ENCODE measurements at regions not wholly inside any gene's neighbourhood (a gene's known extent, or its start where the extent isn't known, plus 50 kb on each side); places are given as distances from the start of the nearest gene placed in this dataset.

GRCh38 chr3:16808393-16809107 lies 76.2 kb upstream of the PLCL2 start:
- no peak for DNase-seq (ENCODE audit: low read depth in 2 of 2)

- DNase-seq (ENCODE audit: low read depth in 2 of 2), result no peak
Measured at GRCh38 chr3:16809482-16809881, 75.3 kb upstream of the PLCL2 start.

GRCh38 chr3:16809993-16810392 lies 74.8 kb upstream of the PLCL2 start:
- no peak for DNase-seq (ENCODE audit: low read depth in 2 of 2)

- no peak for DNase-seq (ENCODE audit: low read depth in 2 of 2)
Measured at GRCh38 chr3:16810593-16811367, 74.0 kb upstream of the PLCL2 start.

- DNase-seq (ENCODE audit: low read depth in 2 of 2), result no peak
Measured at GRCh38 chr3:16811950-16812349, 72.8 kb upstream of the PLCL2 start.

GRCh38 chr3:16813336-16813735 lies 71.4 kb upstream of the PLCL2 start:
- DNase-seq (ENCODE audit: low read depth in 2 of 2), result no peak

- no peak for DNase-seq (ENCODE audit: low read depth in 2 of 2)
Measured at GRCh38 chr3:16816048-16816780, 68.5 kb upstream of the PLCL2 start.

GRCh38 chr3:16817197-16817596 lies 67.6 kb upstream of the PLCL2 start:
- DNase-seq (ENCODE audit: low read depth in 2 of 2), result no peak

GRCh38 chr3:16818194-16818593 lies 66.6 kb upstream of the PLCL2 start:
- no peak for DNase-seq (ENCODE audit: low read depth in 2 of 2)

GRCh38 chr3:16818945-16819344 lies 65.8 kb upstream of the PLCL2 start:
- no peak for DNase-seq (ENCODE audit: low read depth in 2 of 2)

- no peak for DNase-seq (ENCODE audit: low read depth in 2 of 2)
Measured at GRCh38 chr3:16820485-16820884, 64.3 kb upstream of the PLCL2 start.

- DNase-seq (ENCODE audit: low read depth in 2 of 2), result no peak
Measured at GRCh38 chr3:16821053-16821452, 63.7 kb upstream of the PLCL2 start.

GRCh38 chr3:16824081-16824696 lies 60.6 kb upstream of the PLCL2 start:
- no peak for DNase-seq (ENCODE audit: low read depth in 2 of 2)

GRCh38 chr3:16825617-16826204 lies 59.0 kb upstream of the PLCL2 start:
- no peak for DNase-seq (ENCODE audit: low read depth in 2 of 2)

- DNase-seq (ENCODE audit: low read depth in 2 of 2), result no peak
Measured at GRCh38 chr3:16828815-16829214, 55.9 kb upstream of the PLCL2 start.

GRCh38 chr3:16831846-16832245 lies 52.9 kb upstream of the PLCL2 start:
- DNase-seq (ENCODE audit: low read depth in 2 of 2), result no peak

GRCh38 chr3:16834214-16834613 lies 50.5 kb upstream of the PLCL2 start:
- no peak for DNase-seq (ENCODE audit: low read depth in 2 of 2)

- no peak for DNase-seq (ENCODE audit: low read depth in 2 of 2)
Measured at GRCh38 chr3:16834753-16835152, 50.0 kb upstream of the PLCL2 start.

Data from fibroblast of skin of left biceps (primary cell).